ENCODE measurements at regions not wholly inside any gene's neighbourhood (a gene's known extent, or its start where the extent isn't known, plus 50 kb on each side); places are given as distances from the start of the nearest gene placed in this dataset.

DNA sequence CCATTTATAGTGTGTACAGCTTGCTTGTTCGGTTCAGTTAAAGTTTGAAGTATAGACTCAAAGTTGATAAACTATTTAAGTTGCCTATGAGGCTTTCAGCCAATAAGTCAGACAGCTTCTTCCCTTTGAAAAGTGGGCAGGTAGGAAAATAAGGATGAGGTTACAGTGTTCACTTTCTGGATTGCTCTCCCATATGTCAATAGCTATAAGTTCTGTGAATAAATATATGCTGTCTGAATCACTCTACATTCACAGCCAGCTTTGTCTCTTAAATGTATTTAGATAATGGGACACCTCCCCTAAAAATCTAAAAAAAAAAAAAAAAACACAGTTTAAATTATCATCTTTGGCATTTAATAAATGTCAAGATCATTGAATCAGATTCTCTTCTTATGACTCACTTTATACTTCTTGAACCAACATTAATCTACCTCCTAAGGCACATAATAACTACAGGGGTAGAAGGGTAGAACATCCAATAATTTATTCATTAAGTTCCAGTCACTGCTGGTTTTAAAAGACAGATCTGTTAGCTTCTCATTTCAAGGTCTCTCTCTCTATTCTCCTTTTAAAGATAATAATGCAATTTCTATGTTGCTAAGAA lies 126.4 kb upstream of the PCED1B start:
- WGBS (ENCODE audit: low lambda C conversion rate), result 32% methylated on average over 1 of the region's 1 CpG
- BruUV-seq (replicated peaks), result no TSS peak
- Histone ChIP-seq H3K36me3 (replicated peaks in 1 of 2; ENCODE audit: control insufficient read depth in 1 of 2, insufficient read depth in 2 of 2, low read length in 2 of 2) (no peaks in the 10 kb centered on the region), H4K20me1 (ENCODE audit: insufficient read depth, low read length) (no peaks in the 10 kb centered on the region), H3K9me3 (ENCODE audit: low read length) (no peaks in the 10 kb centered on the region), H3K4me3 (replicated peaks in 1 of 3; ENCODE audit: insufficient read depth in 1 of 3, low read depth in 2 of 3, low read length in 3 of 3) (no peak overlapping the region), H3K79me2 (ENCODE audit: insufficient read depth, low read length) (no peaks in the 10 kb centered on the region), H3K4me1 (ENCODE audit: insufficient read depth, low read length) (peaks cover 4% of the 10 kb centered on the region), H3K9ac (ENCODE audit: insufficient read depth, low read depth, low read length) (no peak overlapping the region), H3K27ac (ENCODE audit: extremely low read length, insufficient read depth, low read length) (no peak overlapping the region), H3K27me3 (ENCODE audit: control insufficient read depth in 1 of 2, insufficient read depth in 2 of 2, low read length in 2 of 2) (0 out of 5 replicates have a peak, but pooled peaks cover 0 to 3% of the 10 kb centered on the region in 2 experiments), H2AFZ (ENCODE audit: low read length) (no peak overlapping the region), H3K4me2 (ENCODE audit: low read depth, low read length) (no peak overlapping the region)
- FAIRE-seq, result no peak
- intact Hi-C loops (cut with micrococcal nuclease; ENCODE audit: unreplicated experiment), result no loop called here
- no peak for ATAC-seq
- ChIA-PET POLR2A (no interaction called here), CTCF (ENCODE audit: low intra/inter-chr PET ratio, low total read pairs) (no interaction called here)
- DNase-seq (ENCODE audit: low spot score), result no peak
- TF ChIP-seq SRF (IDR thresholded peaks at IDR 0.05; ENCODE audit: low read depth, low read length) (no peak), ZBTB1 (CRISPR knock-in tag; IDR thresholded peaks at IDR 0.05; ENCODE audit: borderline replicate concordance) (no peak), ETV6 (CRISPR knock-in tag; conservative IDR thresholded peaks at IDR 0.05) (no peak), MAF1 (CRISPR knock-in tag; IDR thresholded peaks at IDR 0.05; ENCODE audit: borderline replicate concordance) (no peak), ZNF274 (CRISPR knock-in tag; IDR thresholded peaks at IDR 0.05) (no peak), FOXM1 (CRISPR knock-in tag; IDR thresholded peaks at IDR 0.05) (no peak), KDM6A (CRISPR knock-in tag; IDR thresholded peaks at IDR 0.05; ENCODE audit: low read depth) (no peak), ZSCAN25 (CRISPR knock-in tag; IDR thresholded peaks at IDR 0.05) (no peak), TCF7L2 (IDR thresholded peaks at IDR 0.05; ENCODE audit: low read depth, low read length) (no peak), ELK4 (CRISPR knock-in tag; IDR thresholded peaks at IDR 0.05; ENCODE audit: borderline replicate concordance) (no peak), CHD2 (IDR thresholded peaks at IDR 0.05; ENCODE audit: low read depth, low read length) (no peak), ZNF296 (CRISPR knock-in tag; conservative IDR thresholded peaks at IDR 0.05) (no peak), CBFB (CRISPR knock-in tag; IDR thresholded peaks at IDR 0.05) (no peak)
- TF ChIP-seq, protein P1, sequence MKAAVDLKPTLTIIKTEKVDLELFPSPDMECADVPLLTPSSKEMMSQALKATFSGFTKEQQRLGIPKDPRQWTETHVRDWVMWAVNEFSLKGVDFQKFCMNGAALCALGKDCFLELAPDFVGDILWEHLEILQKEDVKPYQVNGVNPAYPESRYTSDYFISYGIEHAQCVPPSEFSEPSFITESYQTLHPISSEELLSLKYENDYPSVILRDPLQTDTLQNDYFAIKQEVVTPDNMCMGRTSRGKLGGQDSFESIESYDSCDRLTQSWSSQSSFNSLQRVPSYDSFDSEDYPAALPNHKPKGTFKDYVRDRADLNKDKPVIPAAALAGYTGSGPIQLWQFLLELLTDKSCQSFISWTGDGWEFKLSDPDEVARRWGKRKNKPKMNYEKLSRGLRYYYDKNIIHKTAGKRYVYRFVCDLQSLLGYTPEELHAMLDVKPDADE (CRISPR knock-in tag; IDR thresholded peaks at IDR 0.05), result no peak
- TF ChIP-seq, protein P2, sequence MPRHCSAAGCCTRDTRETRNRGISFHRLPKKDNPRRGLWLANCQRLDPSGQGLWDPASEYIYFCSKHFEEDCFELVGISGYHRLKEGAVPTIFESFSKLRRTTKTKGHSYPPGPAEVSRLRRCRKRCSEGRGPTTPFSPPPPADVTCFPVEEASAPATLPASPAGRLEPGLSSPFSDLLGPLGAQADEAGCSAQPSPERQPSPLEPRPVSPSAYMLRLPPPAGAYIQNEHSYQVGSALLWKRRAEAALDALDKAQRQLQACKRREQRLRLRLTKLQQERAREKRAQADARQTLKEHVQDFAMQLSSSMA (CRISPR knock-in tag; IDR thresholded peaks at IDR 0.05), result no peak
- in situ Hi-C loops (cut with HindIII; ENCODE audit: extremely low pct_ligation_motif_present, low pct_unique_long_range_greater_than_20kb), result no loop called here

Data from HepG2 (cell line).